Osteoblast (primary cell): ENCODE measurements at regions not wholly inside any gene's neighbourhood (a gene's known extent, or its start where the extent isn't known, plus 50 kb on each side); places are given as distances from the start of the nearest gene placed in this dataset.

ENCODE experiments used
- DNase-seq: peaks from one replicate; pipeline ENCODE4 v3.0.0; 2011; ENCODE audit warnings: low spot score, mixed read lengths; ENCODE audit not compliant: insufficient read length; ENCODE audit errors: missing footprints
- H2AFZ ChIP-seq: 2 replicates; pipeline ENCODE4 v1.6.0; 2011; ENCODE audit warnings: mild to moderate bottlenecking, low read length
- H3K27ac ChIP-seq: 2 replicates; pipeline ENCODE4 v1.5.1; 2011; ENCODE audit warnings: mild to moderate bottlenecking, low read depth, low read length, moderate library complexity
- H3K27me3 ChIP-seq: 2 replicates; pipeline ENCODE4 v1.6.0; 2012; ENCODE audit warnings: mild to moderate bottlenecking, control low read depth, inconsistent platforms, low read length, moderate library complexity; ENCODE audit not compliant: insufficient read depth
- H3K36me3 ChIP-seq: 2 replicates; pipeline ENCODE4 v1.5.1; 2011; ENCODE audit warnings: mild to moderate bottlenecking, low read length, control low read depth, moderate library complexity; ENCODE audit not compliant: insufficient read depth
- H3K4me1 ChIP-seq: 2 replicates; pipeline ENCODE4 v1.5.1; 2011; ENCODE audit warnings: mild to moderate bottlenecking, low read length, control low read depth, moderate library complexity; ENCODE audit not compliant: insufficient read depth
- H3K4me2 ChIP-seq: 2 replicates; pipeline ENCODE4 v1.6.0; 2011; ENCODE audit warnings: mild to moderate bottlenecking, low read length; ENCODE audit not compliant: insufficient read depth
- H3K4me3 ChIP-seq: fragments of 200-600 bp; sonication (generic); 3 replicates; pipeline ENCODE4 v1.5.1; 2012; ENCODE audit warnings: mild to moderate bottlenecking, low read length, inconsistent platforms; ENCODE audit not compliant: insufficient read depth
- H3K79me2 ChIP-seq: 2 replicates; pipeline ENCODE4 v1.6.0; 2012; ENCODE audit warnings: mild to moderate bottlenecking, low read length, control low read depth, inconsistent platforms; ENCODE audit not compliant: insufficient read depth
- H3K9me3 ChIP-seq: 2 replicates; pipeline ENCODE4 v1.5.1; 2011; ENCODE audit warnings: low read depth, low read length, control low read depth
- H4K20me1 ChIP-seq: 2 replicates; pipeline ENCODE4 v1.6.0; 2012; ENCODE audit warnings: mild to moderate bottlenecking, low read length, control low read depth; ENCODE audit not compliant: insufficient read depth
- TF ChIP-seq, protein P1 (sequence below): IDR thresholded peaks from 2 replicates; pipeline ENCODE4 v1.5.1; 2011; ENCODE audit warnings: mild to moderate bottlenecking, low read depth, low read length, moderate library complexity; ENCODE audit errors: extremely low read depth

- Histone ChIP-seq H3K4me1 (peaks cover 15% of the 10 kb centered on the region), H3K36me3 (no peaks in the 10 kb centered on the region), H3K27ac (no peak overlapping the region), H3K9me3 (no peaks in the 10 kb centered on the region), H4K20me1 (no peaks in the 10 kb centered on the region), H3K79me2 (no peaks in the 10 kb centered on the region), H3K4me2 (peak overlapping the region; percentile 64), H3K4me3 (peak overlapping the region; percentile 14), H2AFZ (peak overlapping the region; percentile 19), H3K27me3 (no peaks in the 10 kb centered on the region)
- TF ChIP-seq, protein P1, sequence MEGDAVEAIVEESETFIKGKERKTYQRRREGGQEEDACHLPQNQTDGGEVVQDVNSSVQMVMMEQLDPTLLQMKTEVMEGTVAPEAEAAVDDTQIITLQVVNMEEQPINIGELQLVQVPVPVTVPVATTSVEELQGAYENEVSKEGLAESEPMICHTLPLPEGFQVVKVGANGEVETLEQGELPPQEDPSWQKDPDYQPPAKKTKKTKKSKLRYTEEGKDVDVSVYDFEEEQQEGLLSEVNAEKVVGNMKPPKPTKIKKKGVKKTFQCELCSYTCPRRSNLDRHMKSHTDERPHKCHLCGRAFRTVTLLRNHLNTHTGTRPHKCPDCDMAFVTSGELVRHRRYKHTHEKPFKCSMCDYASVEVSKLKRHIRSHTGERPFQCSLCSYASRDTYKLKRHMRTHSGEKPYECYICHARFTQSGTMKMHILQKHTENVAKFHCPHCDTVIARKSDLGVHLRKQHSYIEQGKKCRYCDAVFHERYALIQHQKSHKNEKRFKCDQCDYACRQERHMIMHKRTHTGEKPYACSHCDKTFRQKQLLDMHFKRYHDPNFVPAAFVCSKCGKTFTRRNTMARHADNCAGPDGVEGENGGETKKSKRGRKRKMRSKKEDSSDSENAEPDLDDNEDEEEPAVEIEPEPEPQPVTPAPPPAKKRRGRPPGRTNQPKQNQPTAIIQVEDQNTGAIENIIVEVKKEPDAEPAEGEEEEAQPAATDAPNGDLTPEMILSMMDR = no peak
- no peak for DNase-seq
Observed at GRCh38 chr1:227429447-227430359, 111.4 kb upstream of the CDC42BPA start.

DNA sequence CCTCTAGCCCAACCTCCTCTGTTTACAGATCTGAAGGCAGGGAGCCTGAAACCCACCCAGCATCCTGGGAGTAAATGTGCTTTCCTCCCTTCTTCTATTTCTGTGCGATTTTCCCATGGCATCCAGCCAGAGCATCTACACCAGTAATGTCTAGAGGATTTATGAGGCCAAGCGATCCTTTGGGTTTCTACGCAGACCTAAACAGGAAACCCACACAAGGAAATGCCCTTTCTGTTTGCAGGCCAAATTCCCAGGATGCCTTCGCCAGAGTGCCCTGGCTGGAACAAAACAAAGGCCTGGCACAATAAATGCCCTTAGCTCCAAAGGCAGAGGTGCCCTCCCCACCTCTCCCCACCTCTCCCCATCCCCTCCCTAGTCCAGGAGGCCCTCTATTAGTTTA lies 110.5 kb upstream of the CDC42BPA start:
- Histone ChIP-seq H3K27me3 (no peaks in the 10 kb centered on the region), H3K27ac (no peak overlapping the region), H4K20me1 (no peaks in the 10 kb centered on the region), H3K4me3 (no peak overlapping the region), H3K4me1 (peaks cover 15% of the 10 kb centered on the region), H3K79me2 (no peaks in the 10 kb centered on the region), H3K36me3 (no peaks in the 10 kb centered on the region), H3K9me3 (no peaks in the 10 kb centered on the region), H2AFZ (peak overlapping the region; percentile 35), H3K4me2 (peak overlapping the region; percentile 7)
- TF ChIP-seq, protein P1 = no peak
- no peak for DNase-seq

GRCh38 chr1:227427411-227427810 lies 109.1 kb upstream of the CDC42BPA start:
- no peaks in the 10 kb centered on the region for H3K9me3 ChIP-seq
- no peak overlapping the region for H3K27ac ChIP-seq
- no peak for DNase-seq
- H3K27me3 ChIP-seq = no peaks in the 10 kb centered on the region
- peaks cover 15% of the 10 kb centered on the region for H3K4me1 ChIP-seq
- TF ChIP-seq, protein P1 = no peak
- H3K36me3 ChIP-seq = no peaks in the 10 kb centered on the region
- no peak overlapping the region for H3K4me2 ChIP-seq
- H3K4me3 ChIP-seq = no peak overlapping the region
- H4K20me1 ChIP-seq = no peaks in the 10 kb centered on the region
- H2AFZ ChIP-seq = no peak overlapping the region
- no peaks in the 10 kb centered on the region for H3K79me2 ChIP-seq

GRCh38 chr1:227424953-227425352 lies 106.7 kb upstream of the CDC42BPA start:
- no peak overlapping the region for H3K4me2 ChIP-seq
- peak overlapping the region; percentile 72 for H2AFZ ChIP-seq
- no peaks in the 10 kb centered on the region for H3K36me3 ChIP-seq
- peaks cover 3% of the 10 kb centered on the region for H3K27me3 ChIP-seq
- no peak overlapping the region for H3K27ac ChIP-seq
- H3K4me1 ChIP-seq = peaks cover 14% of the 10 kb centered on the region
- H3K79me2 ChIP-seq = no peaks in the 10 kb centered on the region
- H3K4me3 ChIP-seq = no peak overlapping the region
- no peaks in the 10 kb centered on the region for H3K9me3 ChIP-seq
- no peak for DNase-seq
- TF ChIP-seq, protein P1 = no peak
- no peaks in the 10 kb centered on the region for H4K20me1 ChIP-seq
